CD14-positive monocyte (primary cell): ENCODE measurements at regions not wholly inside any gene's neighbourhood (a gene's known extent, or its start where the extent isn't known, plus 50 kb on each side); places are given as distances from the start of the nearest gene placed in this dataset.

Experiments used
- DNase-seq, 3 donors: peaks; one replicate each; pipeline ENCODE4 v3.0.0-alpha.2; 2011 to 2022
- H2AFZ ChIP-seq: 2 replicates; pipeline ENCODE4 v1.6.0; 2012; ENCODE audit warnings: mild to moderate bottlenecking, low read depth, low read length, inconsistent platforms; ENCODE audit not compliant: insufficient read depth, poor library complexity, severe bottlenecking
- H3K27ac ChIP-seq, 2 donors: 1 replicate in 1 of 2; 2 replicates in 1 of 2; pipeline ENCODE4 v1.5.1; 2012 to 2013; ENCODE audit warnings: low read length in 2 of 2, control low read depth in 1 of 2, inconsistent platforms in 1 of 2, low read depth in 1 of 2, mild to moderate bottlenecking in 1 of 2
- H3K27me3 ChIP-seq, 2 donors: one replicate each; pipeline versions ENCODE4 v1.6.0 to v1.6.1; 2011 to 2013; ENCODE audit warnings: low read length in 2 of 2; ENCODE audit not compliant: control insufficient read depth in 2 of 2, insufficient read depth in 2 of 2
- H3K36me3 ChIP-seq, 2 donors: replicated peaks in 1 of 2; 1 replicate in 1 of 2; 2 replicates in 1 of 2; pipeline versions ENCODE4 v1.5.1 to v1.6.1; 2012 to 2013; ENCODE audit warnings: low read length in 2 of 2, control low read depth in 1 of 2, inconsistent platforms in 1 of 2, mild to moderate bottlenecking in 1 of 2; ENCODE audit not compliant: insufficient read depth in 2 of 2, control insufficient read depth in 1 of 2
- H3K4me1 ChIP-seq, 2 donors: 1 replicate in 1 of 2; 2 replicates in 1 of 2; pipeline versions ENCODE4 v1.5.1 to v1.6.1; 2012 to 2013; ENCODE audit warnings: low read length in 2 of 2, control low read depth in 1 of 2, inconsistent platforms in 1 of 2, mild to moderate bottlenecking in 1 of 2, moderate library complexity in 1 of 2; ENCODE audit not compliant: insufficient read depth in 2 of 2, control insufficient read depth in 1 of 2
- H3K4me2 ChIP-seq: replicated peaks from 2 replicates; pipeline ENCODE3; 2012; ENCODE audit warnings: low read length, moderate library complexity, mild to moderate bottlenecking; ENCODE audit not compliant: poor library complexity, severe bottlenecking; ENCODE audit errors: extremely low read depth
- H3K4me3 ChIP-seq, 3 experiments: fragments of 200-600 bp in 1 of 3; sonication (generic) in 1 of 3; replicated peaks in 1 of 3; 1 replicate in 2 of 3; 2 replicates in 1 of 3; pipeline ENCODE4 v1.5.1; 2011 to 2013; ENCODE audit warnings: low read length in 3 of 3, mild to moderate bottlenecking in 3 of 3, control low read depth in 2 of 3, low read depth in 2 of 3, inconsistent platforms in 1 of 3, moderate library complexity in 1 of 3
- H3K79me2 ChIP-seq: 2 replicates; pipeline ENCODE4 v1.6.0; 2012; ENCODE audit warnings: mild to moderate bottlenecking, control low read depth, inconsistent platforms, low read length, moderate library complexity; ENCODE audit not compliant: insufficient read depth
- H3K9ac ChIP-seq: 2 replicates; pipeline ENCODE4 v1.6.0; 2017; ENCODE audit warnings: low read length, mild to moderate bottlenecking; ENCODE audit not compliant: insufficient read depth, poor library complexity, severe bottlenecking
- H3K9me3 ChIP-seq, 2 donors: replicated peaks in 1 of 2; 1 replicate in 1 of 2; 2 replicates in 1 of 2; pipeline versions ENCODE4 v1.5.1 to v1.6.1; 2012 to 2013; ENCODE audit warnings: low read length in 2 of 2, control low read depth in 1 of 2; ENCODE audit not compliant: control insufficient read depth in 1 of 2, insufficient read depth in 1 of 2
- H4K20me1 ChIP-seq: 2 replicates; pipeline ENCODE4 v1.6.0; 2012; ENCODE audit warnings: mild to moderate bottlenecking, low read length, control low read depth, moderate library complexity; ENCODE audit not compliant: insufficient read depth
- H3K27ac Mint-ChIP-seq, 7 donors: one replicate each; pipeline ENCODE4 v1.8.0; 2020; ENCODE audit warnings: mild to moderate bottlenecking in 7 of 7, mixed read lengths in 7 of 7, moderate library complexity in 6 of 7, inconsistent platforms in 2 of 7
- H3K27me3 Mint-ChIP-seq, 3 donors: one replicate each; pipeline ENCODE4 v1.8.0; 2021 to 2022; ENCODE audit warnings: low read depth in 3 of 3, mild to moderate bottlenecking in 3 of 3, mixed read lengths in 3 of 3, moderate library complexity in 3 of 3, inconsistent platforms in 1 of 3
- H3K36me3 Mint-ChIP-seq, 2 donors: one replicate each; pipeline ENCODE4 v1.8.0; 2020; ENCODE audit warnings: mixed read lengths in 2 of 2, inconsistent platforms in 1 of 2, mild to moderate bottlenecking in 1 of 2
- H3K4me1 Mint-ChIP-seq: one replicate; pipeline ENCODE4 v1.8.0; 2020; ENCODE audit warnings: mild to moderate bottlenecking, mixed read lengths
- H3K4me3 Mint-ChIP-seq, 2 donors: one replicate each; pipeline ENCODE4 v1.8.0; 2020; ENCODE audit warnings: mild to moderate bottlenecking in 2 of 2, mixed read lengths in 2 of 2, moderate library complexity in 1 of 2
- H3K9me3 Mint-ChIP-seq, 7 donors: one replicate each; pipeline ENCODE4 v1.8.0; 2020 to 2022; ENCODE audit warnings: mixed read lengths in 7 of 7, mild to moderate bottlenecking in 6 of 7, moderate library complexity in 6 of 7, inconsistent platforms in 2 of 7
- WGBS: methylation state at CpG from one replicate; pipeline ENCODE4 v1.1.5; 2013; ENCODE audit warnings: missing lambda C conversion rate; ENCODE audit not compliant: insufficient coverage; 5-methylcytosine and 5-hydroxymethylcytosine counted together
- intact Hi-C, 2 donors: fragments of 100-400 bp; cut with micrococcal nuclease; formaldehyde crosslinking; loops; one replicate each; pipeline versions ENCODE4 v1.15.0 to v1.15.1; 2023
- TF ChIP-seq, protein P1 (sequence below): fragments of 200-600 bp; IDR thresholded peaks from one replicate; pipeline ENCODE4 v1.8.0; 2022; ENCODE audit warnings: antibody characterized with exemption, mild to moderate bottlenecking

DNA sequence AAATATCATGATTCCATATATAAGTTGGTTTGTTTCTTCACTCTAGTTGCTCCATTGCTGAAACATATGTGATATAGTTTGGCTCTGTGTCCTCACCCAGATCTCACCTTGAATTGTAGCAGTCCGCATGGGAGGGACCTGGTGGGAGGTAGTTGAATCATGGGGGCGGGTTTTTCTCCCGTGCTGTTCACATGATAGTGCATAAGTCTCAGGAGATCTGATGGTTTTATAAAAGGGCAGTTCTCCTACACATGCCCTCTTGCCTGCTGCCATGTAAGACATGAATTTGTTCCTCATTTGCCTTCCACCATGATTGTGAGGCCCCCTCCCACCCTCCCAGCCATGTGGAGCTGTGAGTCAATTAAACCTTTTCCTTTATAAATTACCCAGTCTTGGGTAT lies 915.5 kb downstream of the KCNJ2 start:
- H3K4me1 ChIP-seq: no peaks in the 10 kb centered on the region
- no peaks in the 10 kb centered on the region for H3K36me3 Mint-ChIP-seq
- H2AFZ ChIP-seq: no peak overlapping the region
- no CpG with 5 or more reads among the region's 3 CpGs for WGBS
- H4K20me1 ChIP-seq: no peaks in the 10 kb centered on the region
- peaks cover 0 to 1% (median 0%) of the 10 kb centered on the region in 7 donors for H3K9me3 Mint-ChIP-seq
- intact Hi-C loops: no loop called here
- TF ChIP-seq, protein P1, sequence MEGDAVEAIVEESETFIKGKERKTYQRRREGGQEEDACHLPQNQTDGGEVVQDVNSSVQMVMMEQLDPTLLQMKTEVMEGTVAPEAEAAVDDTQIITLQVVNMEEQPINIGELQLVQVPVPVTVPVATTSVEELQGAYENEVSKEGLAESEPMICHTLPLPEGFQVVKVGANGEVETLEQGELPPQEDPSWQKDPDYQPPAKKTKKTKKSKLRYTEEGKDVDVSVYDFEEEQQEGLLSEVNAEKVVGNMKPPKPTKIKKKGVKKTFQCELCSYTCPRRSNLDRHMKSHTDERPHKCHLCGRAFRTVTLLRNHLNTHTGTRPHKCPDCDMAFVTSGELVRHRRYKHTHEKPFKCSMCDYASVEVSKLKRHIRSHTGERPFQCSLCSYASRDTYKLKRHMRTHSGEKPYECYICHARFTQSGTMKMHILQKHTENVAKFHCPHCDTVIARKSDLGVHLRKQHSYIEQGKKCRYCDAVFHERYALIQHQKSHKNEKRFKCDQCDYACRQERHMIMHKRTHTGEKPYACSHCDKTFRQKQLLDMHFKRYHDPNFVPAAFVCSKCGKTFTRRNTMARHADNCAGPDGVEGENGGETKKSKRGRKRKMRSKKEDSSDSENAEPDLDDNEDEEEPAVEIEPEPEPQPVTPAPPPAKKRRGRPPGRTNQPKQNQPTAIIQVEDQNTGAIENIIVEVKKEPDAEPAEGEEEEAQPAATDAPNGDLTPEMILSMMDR: no peak
- H3K4me1 Mint-ChIP-seq: no peaks in the 10 kb centered on the region
- H3K27ac Mint-ChIP-seq: no peak overlapping the region
- no peaks in the 10 kb centered on the region for H3K79me2 ChIP-seq
- peaks cover 0 to 1% (median 1%) of the 10 kb centered on the region in 3 donors for H3K27me3 Mint-ChIP-seq
- H3K9me3 ChIP-seq: no peaks in the 10 kb centered on the region
- no peak for DNase-seq
- H3K4me3 ChIP-seq: no peak overlapping the region
- H3K4me3 Mint-ChIP-seq: no peak overlapping the region
- H3K36me3 ChIP-seq: no peaks in the 10 kb centered on the region
- H3K27ac ChIP-seq: no peak overlapping the region
- H3K9ac ChIP-seq: no peak overlapping the region
- H3K27me3 ChIP-seq: no peaks in the 10 kb centered on the region
- H3K4me2 ChIP-seq: no peak overlapping the region

DNA sequence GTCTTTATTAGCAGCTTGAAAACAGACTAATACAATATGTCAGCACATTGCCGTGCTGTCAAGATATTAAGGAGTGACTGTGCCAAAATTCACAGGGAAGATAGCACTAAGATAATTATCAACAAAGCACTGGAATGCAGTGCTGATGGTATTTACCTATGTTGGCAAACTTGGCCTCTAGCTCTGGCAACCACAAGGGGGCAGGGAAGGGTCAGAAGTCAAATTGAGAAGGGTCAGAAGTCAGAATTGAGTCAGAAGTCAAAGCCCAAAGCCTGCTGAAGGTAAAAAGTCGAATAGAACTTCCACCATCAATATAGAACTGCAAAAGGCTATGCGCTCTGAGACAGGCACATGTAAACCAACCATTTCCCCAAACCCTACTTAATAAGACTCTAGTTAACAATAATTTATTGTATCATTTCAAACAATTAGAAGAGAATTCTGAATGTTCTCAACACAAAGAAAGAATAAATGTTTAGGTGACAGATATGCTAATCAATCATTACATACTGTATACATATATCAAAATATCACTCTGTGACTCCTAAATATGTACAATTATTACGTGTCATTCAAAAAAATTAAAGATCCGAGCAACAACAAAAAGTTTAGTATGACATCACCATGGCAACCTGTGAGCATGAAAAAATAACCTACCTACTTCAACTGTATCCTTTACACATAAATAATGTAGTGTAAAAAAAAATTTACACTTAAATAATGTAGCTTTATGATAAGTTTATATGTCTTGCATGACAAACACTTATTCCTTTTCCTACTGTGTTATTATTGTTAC lies 916.1 kb downstream of the KCNJ2 start:
- no peaks in the 10 kb centered on the region for H3K36me3 ChIP-seq
- H3K4me2 ChIP-seq: no peak overlapping the region
- intact Hi-C loops: no loop called here
- no peak overlapping the region for H3K4me3 ChIP-seq
- no peaks in the 10 kb centered on the region for H3K9me3 ChIP-seq
- Mint-ChIP-seq H3K27ac (no peak overlapping the region), H3K9me3 (peaks cover 0 to 1% (median 0%) of the 10 kb centered on the region in 7 donors), H3K4me1 (no peaks in the 10 kb centered on the region), H3K36me3 (no peaks in the 10 kb centered on the region), H3K4me3 (no peak overlapping the region), H3K27me3 (peaks cover 0 to 1% (median 1%) of the 10 kb centered on the region in 3 donors)
- no peak overlapping the region for H3K27ac ChIP-seq
- no CpG with 5 or more reads among the region's 5 CpGs for WGBS
- H3K4me1 ChIP-seq: no peaks in the 10 kb centered on the region
- TF ChIP-seq, protein P1: no peak
- no peaks in the 10 kb centered on the region for H3K27me3 ChIP-seq
- no peak overlapping the region for H2AFZ ChIP-seq
- no peak for DNase-seq
- no peak overlapping the region for H3K9ac ChIP-seq
- no peaks in the 10 kb centered on the region for H4K20me1 ChIP-seq
- no peaks in the 10 kb centered on the region for H3K79me2 ChIP-seq
